ENCODE measurements at regions not wholly inside any gene's neighbourhood (a gene's known extent, or its start where the extent isn't known, plus 50 kb on each side); places are given as distances from the start of the nearest gene placed in this dataset.
"Not testable (repeated sequence)": the region's sequence is repeated elsewhere in the genome, so short reads cannot be mapped to it uniquely, and the experiment has no call there.

DNA sequence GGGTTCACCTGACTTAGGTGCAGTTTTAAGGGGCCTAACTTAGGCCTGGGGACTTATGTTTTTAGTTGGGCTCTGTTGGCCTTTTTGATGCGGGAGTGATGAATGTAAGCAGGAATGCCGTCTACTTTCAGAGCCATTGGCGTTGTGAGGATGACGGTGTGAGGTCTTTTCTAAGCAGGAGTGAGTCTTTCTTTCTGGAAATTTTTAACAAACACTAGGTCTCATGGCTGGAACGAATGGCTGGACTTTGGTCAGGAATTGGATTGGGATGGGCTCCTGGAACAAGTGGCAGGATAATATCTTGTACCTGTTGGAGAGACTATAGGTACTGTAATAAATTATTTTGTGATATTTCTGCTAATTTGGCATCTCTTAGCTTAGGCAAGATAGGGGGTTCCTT, 163.9 kb upstream of the CCZ1B start:
- H3K36me3 ChIP-seq (ENCODE audit: control insufficient read depth, insufficient read depth, low read length); CTCF ChIA-PET; POLR2A ChIA-PET; H3K4me3 ChIP-seq (ENCODE audit: low read depth, low read length); DNase-seq (ENCODE audit: low read depth); H3K27me3 ChIP-seq (ENCODE audit: control insufficient read depth, insufficient read depth, low read length): not testable (repeated sequence)

DNA sequence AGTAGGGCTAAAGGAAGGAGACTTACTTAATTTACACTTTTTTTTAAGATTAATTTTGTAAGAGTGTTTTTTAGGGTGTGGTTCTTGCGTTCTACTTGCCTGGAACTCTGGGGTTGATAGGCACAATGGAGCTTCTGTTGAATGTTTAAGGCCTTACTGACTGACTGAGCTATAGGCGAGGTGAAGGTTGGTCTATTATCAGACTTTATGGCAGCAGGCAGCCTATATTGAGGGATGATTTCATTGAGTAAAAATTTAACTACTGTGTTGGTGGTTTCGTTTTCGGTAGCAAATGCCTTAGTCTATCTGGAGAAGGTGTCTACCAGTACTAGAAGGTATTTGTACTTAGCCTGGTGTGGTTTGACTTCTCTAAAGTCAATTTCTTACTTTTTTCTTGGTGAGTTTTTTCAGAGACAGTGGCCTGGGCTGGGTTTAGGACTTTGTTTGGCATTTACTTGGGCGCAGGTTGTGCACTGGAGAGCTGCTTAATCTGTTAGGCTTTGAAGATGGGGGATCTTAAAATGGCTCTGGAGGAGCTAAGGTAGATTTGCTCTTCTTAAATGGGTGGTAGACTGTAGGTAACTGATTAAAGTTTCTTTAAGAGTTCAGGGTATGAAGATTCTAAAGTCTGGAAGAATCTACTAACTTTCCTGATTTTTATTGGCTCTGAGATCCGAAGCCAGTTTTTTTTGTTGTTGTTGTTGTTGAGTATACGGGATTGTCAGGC, 164.5 kb upstream of the CCZ1B start:
- POLR2A ChIA-PET; CTCF ChIA-PET; DNase-seq (ENCODE audit: low read depth); H3K36me3 ChIP-seq (ENCODE audit: control insufficient read depth, insufficient read depth, low read length); H3K27me3 ChIP-seq (ENCODE audit: control insufficient read depth, insufficient read depth, low read length); H3K4me3 ChIP-seq (ENCODE audit: low read depth, low read length): not testable (repeated sequence)

DNA sequence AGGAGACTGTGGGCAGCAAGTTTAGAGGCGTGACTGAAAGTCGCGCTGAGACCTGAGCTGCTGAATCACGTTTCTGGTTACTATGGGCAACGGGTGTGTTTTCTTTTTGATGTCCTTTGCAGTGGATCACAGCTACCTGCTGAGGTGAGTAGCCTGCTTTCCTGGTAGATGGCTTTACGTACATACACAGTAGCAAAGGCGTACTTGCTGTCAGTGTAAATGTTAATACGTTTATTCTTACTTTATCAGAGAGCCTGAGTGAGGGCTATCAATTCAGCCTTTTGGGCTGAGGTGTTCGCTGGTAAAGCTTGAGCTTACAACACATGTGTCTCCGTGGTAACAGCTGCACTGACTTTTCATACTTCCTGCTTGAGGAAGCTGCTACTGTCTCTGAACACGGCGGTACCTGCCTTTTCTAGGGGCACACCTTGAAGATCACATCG, 165.1 kb upstream of the CCZ1B start:
- DNase-seq (ENCODE audit: low read depth); POLR2A ChIA-PET; H3K27me3 ChIP-seq (ENCODE audit: control insufficient read depth, insufficient read depth, low read length); H3K36me3 ChIP-seq (ENCODE audit: control insufficient read depth, insufficient read depth, low read length); H3K4me3 ChIP-seq (ENCODE audit: low read depth, low read length); CTCF ChIA-PET: not testable (repeated sequence)

DNA sequence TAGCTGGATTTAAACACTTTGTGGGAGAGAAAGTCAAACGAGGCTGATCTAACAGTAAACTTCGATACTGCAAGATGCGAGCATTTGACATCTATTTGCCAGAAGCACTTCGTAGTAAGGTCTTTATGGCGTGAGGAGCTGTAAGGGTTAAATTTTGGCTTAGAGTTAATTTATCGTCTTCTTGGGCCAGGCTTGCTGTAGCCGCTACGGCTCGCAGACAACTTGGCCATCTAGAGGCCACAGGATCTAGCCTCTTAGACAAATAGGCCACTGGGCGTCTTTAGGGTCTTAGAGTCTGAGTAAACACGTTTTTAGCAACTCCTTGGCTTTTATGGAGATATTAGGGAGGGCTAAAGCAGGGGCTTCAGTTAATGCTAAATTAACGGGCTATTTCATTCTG, 165.6 kb upstream of the CCZ1B start:
- POLR2A ChIA-PET; H3K4me3 ChIP-seq (ENCODE audit: low read depth, low read length); H3K27me3 ChIP-seq (ENCODE audit: control insufficient read depth, insufficient read depth, low read length); CTCF ChIA-PET; H3K36me3 ChIP-seq (ENCODE audit: control insufficient read depth, insufficient read depth, low read length); DNase-seq (ENCODE audit: low read depth): not testable (repeated sequence)

DNA sequence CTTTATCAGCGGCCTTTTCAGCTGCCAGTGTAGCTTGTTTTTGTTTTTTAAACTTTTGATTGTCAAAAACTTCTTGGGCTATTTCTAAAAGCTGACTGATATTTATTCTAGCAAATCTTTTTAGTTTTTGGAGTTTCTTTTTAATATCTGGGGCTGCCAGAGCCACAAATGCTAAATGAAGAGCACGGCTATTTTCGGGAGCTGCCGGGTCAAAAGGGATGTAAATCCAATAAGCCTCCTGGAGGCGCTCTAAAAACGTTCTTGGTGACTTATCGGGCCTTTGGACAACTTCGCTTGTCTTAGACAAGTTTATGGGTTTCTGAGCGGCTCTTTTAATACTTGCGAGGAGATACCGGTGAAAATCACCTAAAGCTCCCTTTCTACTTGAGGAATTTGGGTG, 166.1 kb upstream of the CCZ1B start:
- CTCF ChIA-PET; POLR2A ChIA-PET; H3K36me3 ChIP-seq (ENCODE audit: control insufficient read depth, insufficient read depth, low read length); DNase-seq (ENCODE audit: low read depth); H3K4me3 ChIP-seq (ENCODE audit: low read depth, low read length); H3K27me3 ChIP-seq (ENCODE audit: control insufficient read depth, insufficient read depth, low read length): not testable (repeated sequence)

DNA sequence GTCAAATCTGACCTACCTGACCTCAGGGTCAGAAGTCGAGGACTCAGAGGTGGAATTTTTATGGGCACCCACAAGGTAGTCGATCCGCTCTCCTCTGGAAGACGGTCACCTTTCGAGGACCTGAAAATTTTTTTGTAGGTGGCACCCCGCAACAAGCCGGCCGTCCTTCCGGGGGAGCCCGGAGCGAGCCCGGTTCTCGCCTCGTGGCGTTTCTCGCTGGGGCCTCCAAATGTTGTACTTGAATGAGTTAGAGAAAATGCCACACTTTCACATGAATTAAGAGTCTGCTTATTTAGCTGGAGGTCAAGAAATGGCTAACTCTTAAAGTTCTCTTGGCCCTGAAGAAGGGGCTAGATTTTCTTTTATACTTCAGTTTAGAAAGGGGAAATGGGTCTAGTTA, 169.0 kb upstream of the CCZ1B start:
- H3K27me3 ChIP-seq (ENCODE audit: control insufficient read depth, insufficient read depth, low read length); H3K4me3 ChIP-seq (ENCODE audit: low read depth, low read length); CTCF ChIA-PET; DNase-seq (ENCODE audit: low read depth); H3K36me3 ChIP-seq (ENCODE audit: control insufficient read depth, insufficient read depth, low read length); POLR2A ChIA-PET: not testable (repeated sequence)

DNA sequence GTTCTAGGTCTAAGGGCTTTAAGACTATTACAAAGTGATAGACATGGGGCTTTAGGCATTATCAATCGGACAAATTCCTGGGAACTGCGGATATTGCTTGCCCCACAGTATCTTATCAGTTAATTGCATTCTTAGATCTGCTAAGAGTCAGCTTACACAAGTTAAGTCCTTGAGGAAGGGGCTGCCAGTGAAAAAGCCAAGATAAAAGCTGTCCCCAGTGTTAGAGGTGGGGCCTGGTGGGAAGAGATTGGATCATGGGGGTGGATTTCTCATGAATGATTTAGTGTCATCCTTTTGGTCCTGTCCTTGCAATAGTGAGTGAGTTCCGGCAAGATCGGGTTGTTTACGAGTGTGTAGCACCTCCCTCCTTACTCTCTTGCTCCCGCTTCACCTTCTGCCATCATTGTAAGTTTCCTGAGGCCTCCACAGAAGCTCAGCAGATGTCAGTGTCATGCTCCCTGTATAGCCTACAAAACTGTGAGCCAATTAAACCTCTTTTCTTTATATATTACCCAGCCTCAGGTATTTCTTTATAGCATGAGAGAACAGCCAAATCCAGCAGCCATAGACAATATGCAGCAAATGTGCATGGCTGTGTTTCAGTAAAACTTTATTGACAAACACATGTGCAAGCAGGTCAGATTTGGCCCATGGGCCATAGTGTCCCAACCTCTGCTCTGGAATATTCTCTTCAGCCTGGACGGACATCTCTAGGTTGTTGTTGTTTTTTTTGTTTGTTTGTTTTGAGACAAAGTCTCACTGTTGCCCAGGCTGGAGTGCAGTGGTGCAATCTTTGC, 169.6 kb upstream of the CCZ1B start:
- H3K27me3 ChIP-seq (ENCODE audit: control insufficient read depth, insufficient read depth, low read length); H3K36me3 ChIP-seq (ENCODE audit: control insufficient read depth, insufficient read depth, low read length); CTCF ChIA-PET; H3K4me3 ChIP-seq (ENCODE audit: low read depth, low read length); DNase-seq (ENCODE audit: low read depth); POLR2A ChIA-PET: not testable (repeated sequence)

DNA sequence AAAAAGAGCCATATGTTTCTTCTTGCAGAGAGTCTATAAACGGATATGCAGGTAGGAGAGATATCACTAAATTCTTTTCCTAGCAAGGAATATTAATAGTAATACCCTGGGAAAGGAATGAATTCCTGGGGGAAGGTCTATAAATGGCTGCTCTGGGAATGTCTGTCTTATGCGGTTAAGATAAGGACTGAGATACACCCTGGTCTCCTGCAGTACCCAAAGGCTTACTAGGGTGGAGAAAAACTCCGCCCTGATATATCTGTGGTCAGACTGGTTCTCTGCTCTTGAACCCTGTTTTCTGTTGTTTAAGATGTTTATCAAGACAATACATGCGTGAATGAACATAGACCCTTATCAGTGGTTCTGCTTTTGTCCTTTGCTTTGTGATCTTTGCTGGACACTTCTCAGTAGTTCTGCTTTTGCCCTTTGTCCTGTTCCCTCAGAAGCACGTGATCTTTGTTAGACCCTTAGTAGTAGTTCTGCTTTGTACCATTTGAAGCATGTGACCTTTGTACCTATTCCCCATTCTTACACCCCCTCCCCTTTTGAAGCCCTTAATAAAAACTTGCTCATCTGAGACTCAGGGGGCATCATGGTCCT, 173.1 kb upstream of the CCZ1B start:
- DNase-seq (ENCODE audit: low read depth); H3K36me3 ChIP-seq (ENCODE audit: control insufficient read depth, insufficient read depth, low read length); CTCF ChIA-PET; H3K27me3 ChIP-seq (ENCODE audit: control insufficient read depth, insufficient read depth, low read length); H3K4me3 ChIP-seq (ENCODE audit: low read depth, low read length); POLR2A ChIA-PET: not testable (repeated sequence)

DNA sequence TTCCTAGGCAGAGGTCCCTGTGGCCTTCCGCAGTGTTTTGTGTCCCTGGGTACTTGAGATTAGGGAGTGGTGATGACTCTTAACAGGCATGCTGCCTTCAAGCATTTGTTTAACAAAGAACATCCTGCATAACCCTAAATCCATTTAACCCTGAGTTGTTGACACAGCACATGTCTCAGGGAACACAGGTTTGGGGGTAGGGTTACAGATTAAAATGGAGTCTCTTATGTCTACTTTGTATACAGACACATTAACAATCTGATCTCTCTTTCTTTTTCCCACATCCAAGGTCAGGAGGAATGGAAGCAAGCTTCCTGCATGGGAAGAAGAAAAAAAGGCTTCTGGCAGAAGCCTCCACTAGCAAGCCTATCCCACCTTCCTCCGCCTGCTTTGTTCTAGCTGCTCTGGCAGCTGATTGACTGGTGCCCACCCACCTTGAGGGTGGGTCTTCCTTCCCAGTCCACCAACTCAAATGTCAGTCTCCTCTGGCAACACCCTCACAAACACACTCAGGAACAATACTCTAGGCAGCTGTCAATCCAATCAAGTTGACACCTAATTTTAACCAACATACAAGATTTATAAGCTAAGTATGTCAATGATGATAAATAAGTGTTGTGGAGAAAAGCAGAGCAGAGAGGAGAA, 176.5 kb upstream of the CCZ1B start:
- no peak for DNase-seq (ENCODE audit: low read depth)
- H3K4me3 ChIP-seq (ENCODE audit: low read depth, low read length) = no peak overlapping the region
- no peaks in the 10 kb centered on the region for H3K36me3 ChIP-seq (ENCODE audit: control insufficient read depth, insufficient read depth, low read length)
- TF ChIP-seq, protein P1, sequence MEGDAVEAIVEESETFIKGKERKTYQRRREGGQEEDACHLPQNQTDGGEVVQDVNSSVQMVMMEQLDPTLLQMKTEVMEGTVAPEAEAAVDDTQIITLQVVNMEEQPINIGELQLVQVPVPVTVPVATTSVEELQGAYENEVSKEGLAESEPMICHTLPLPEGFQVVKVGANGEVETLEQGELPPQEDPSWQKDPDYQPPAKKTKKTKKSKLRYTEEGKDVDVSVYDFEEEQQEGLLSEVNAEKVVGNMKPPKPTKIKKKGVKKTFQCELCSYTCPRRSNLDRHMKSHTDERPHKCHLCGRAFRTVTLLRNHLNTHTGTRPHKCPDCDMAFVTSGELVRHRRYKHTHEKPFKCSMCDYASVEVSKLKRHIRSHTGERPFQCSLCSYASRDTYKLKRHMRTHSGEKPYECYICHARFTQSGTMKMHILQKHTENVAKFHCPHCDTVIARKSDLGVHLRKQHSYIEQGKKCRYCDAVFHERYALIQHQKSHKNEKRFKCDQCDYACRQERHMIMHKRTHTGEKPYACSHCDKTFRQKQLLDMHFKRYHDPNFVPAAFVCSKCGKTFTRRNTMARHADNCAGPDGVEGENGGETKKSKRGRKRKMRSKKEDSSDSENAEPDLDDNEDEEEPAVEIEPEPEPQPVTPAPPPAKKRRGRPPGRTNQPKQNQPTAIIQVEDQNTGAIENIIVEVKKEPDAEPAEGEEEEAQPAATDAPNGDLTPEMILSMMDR (IDR thresholded peaks at IDR 0.05; ENCODE audit: insufficient read depth, low read depth, low read length) = no peak
- CTCF ChIA-PET = interaction anchor here (0.6 kb wide), 1 partner anchor 346 kb away, joined by 3 read pairs; no protein-coding TSS in a partner anchor
- H3K27me3 ChIP-seq (ENCODE audit: control insufficient read depth, insufficient read depth, low read length) = no peaks in the 10 kb centered on the region
- POLR2A ChIA-PET = no interaction called here
